HT1080 (cell line): ENCODE measurements at regions not wholly inside any gene's neighbourhood (a gene's known extent, or its start where the extent isn't known, plus 50 kb on each side); places are given as distances from the start of the nearest gene placed in this dataset.
"Not testable (repeated sequence)": the region's sequence is repeated elsewhere in the genome, so short reads cannot be mapped to it uniquely, and the experiment has no call there.

Experiments used
- DNase-seq: peaks from one replicate; pipeline ENCODE4 v3.0.0-alpha.2; 2015; ENCODE audit warnings: low read depth

DNA sequence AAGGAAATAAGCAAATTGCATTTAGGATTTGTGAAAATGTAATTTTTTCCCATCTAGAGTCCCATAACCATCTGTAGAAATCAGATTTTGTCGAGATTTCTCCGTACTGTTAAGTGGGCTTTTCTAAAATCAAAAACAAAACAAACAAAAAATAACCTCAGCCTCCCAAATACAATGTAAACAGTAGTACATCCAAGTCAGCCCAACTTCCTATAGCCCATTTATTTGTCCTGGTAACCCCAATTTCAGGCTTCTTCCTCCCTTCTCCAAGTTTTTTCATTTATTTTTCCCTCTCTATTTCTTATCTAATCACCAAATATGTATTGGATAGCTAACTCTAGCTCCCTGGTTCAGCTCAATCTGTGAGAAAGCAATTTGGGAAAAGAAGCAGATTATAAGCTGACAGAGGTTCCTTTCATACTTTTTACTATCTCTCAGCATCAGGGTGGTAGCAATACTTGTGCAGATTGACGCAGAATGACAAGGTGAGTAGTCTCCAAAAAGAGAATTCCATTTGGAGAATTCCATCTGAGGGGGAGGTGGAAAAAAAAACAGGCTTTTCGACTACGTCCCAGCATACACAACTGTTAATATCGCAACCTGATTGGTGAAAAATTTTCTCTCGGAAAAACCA is 132.6 kb upstream of the BTN3A2 start:
- no peak for DNase-seq

DNA sequence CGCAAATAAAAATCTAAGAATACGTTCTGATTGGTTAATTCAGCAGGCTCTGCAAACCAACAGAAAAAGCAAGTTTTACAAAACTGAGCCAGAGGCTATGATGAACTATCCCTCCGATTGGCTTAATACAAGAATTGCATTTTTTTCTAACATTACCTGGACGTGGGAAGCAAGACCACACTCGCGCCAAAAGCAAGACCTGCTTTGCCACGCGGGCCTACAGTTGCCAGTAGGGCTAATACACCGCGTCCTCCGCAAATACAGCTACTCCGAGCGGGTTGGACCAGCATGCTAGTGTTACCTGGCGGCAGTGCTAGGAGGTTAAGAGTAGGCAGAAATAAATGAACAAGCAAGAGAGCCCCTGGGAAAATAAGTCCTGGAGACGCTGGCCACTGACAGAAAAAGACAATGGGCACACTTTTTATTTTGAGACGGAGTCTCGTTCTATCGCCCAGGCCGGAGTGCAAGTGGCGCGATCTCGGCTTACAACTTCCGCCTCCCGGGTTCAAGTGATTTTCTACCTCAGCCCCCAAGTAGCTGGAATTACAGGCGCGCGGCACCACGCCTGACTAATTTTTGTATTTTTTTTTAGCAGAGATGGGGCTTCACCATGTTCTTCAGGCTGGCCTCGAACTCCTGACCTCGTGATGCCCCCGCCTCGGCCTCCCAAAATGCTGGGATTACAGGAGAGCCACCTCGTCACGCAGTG is 131.9 kb upstream of the BTN3A2 start:
- DNase-seq, result no peak

DNA sequence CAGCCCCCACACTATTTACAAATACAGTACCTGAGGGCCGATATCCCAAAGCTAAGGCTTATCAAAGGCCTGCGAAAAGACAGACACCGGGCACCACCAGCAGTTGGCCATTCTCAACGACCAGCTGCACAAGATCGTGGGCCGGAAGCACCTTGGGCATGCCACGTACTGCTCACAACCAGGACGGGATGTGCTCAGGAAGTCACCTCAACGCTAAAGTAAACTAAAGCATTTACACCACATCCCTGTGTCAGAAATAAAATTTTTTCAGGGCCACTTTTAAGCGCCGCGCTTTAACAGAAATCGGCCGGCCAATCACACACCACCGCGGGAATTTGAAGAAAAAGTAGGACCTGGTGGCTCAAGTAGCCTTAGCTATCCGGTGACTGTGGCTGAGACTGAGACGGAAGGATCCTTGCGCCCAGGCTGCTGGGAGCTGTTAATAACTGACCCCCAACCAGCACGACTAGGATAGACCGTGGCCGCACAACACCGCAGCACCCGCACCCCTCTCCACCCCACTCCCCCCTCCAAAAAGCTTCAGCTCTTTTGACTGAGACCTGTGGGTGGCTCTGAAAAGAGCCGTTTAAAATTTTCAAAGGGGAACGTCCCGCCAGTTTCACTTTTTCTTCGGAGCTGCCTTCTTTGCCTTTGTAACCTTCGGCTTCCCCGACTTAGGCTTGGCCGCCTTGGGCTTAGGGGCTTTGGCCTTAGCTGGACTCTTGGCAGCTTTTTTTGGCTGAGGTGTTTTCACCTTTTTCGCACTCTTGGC is 131.2 kb upstream of the BTN3A2 start:
- no peak for DNase-seq

DNA sequence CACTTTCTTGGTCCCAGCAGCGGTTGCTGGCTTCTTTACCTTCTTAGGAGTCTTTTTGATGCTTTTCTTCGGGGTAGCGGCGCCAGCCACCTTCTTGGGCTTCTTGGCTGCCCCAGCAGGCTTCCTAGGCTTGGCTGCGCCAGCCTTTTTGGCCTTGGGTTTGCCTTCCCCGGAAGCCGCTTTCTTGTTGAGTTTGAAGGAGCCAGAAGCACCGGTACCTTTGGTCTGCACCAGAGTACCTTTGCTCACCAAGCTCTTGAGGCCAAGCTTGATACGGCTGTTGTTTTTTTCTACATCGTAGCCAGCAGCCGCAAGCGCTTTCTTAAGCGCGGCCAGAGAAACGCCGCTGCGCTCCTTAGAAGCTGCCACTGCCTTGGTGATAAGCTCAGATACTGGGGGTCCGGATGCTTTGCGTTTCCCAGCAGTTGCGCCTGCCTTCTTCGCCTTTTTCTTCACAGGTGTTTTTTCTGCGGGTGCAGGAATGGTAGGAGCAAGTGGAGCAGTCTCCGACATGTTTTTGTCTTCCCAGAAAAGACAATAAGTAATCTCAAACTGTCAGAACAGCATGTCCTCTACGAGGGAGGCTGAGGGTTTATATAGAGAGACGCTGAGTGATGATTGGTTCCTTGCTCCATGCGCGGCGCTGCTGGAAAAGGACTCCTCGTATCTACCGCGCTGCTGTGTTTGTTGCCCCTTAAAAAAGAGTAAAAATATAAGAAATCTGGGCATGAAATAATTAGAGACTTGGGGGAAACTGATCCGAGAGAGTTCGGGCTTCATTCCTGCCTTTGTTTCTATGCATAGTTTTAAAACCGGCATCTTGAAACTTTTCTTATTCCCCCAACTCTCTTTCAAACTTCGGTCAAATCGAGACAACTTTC is 130.3 kb upstream of the BTN3A2 start:
- DNase-seq, result no peak

DNA sequence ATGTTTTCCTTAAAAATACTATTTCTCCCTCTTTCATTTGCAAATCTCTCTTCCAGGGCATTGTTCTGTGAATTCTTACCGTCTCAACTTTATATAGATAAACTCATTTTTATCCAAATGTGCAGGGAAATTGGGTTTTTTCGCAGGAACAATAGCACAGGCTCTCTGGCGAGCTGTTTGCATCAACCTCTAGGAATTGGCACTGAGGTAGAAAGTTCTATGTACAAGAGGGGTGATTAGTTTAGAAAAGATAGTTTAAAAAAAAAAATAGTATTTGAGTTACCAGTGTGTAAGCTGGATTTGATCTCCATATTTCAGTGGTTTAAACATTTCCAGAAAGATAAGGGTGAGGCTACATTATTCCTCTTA is 129.7 kb upstream of the BTN3A2 start:
- DNase-seq, result no peak

DNA sequence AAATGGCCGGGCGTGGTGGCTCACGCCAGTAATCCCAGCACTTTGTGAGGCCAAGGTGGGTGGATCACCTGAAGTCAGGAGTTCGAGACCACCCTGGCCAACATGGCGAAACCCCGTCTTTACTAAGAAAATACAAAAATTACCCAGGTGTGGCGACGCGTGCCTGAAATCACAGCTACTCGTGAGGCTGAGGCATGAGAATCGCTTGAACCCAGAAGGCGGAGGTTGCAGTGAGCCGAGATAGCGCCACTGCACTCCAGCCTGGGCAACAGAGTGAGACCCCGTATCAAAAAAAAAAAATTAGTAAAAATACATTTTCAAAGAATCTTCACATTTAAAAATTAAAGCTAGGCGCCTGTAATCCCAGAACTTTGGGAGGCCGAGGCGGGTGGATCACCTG is 125.6 kb upstream of the BTN3A2 start:
- DNase-seq, result not testable (repeated sequence)

DNA sequence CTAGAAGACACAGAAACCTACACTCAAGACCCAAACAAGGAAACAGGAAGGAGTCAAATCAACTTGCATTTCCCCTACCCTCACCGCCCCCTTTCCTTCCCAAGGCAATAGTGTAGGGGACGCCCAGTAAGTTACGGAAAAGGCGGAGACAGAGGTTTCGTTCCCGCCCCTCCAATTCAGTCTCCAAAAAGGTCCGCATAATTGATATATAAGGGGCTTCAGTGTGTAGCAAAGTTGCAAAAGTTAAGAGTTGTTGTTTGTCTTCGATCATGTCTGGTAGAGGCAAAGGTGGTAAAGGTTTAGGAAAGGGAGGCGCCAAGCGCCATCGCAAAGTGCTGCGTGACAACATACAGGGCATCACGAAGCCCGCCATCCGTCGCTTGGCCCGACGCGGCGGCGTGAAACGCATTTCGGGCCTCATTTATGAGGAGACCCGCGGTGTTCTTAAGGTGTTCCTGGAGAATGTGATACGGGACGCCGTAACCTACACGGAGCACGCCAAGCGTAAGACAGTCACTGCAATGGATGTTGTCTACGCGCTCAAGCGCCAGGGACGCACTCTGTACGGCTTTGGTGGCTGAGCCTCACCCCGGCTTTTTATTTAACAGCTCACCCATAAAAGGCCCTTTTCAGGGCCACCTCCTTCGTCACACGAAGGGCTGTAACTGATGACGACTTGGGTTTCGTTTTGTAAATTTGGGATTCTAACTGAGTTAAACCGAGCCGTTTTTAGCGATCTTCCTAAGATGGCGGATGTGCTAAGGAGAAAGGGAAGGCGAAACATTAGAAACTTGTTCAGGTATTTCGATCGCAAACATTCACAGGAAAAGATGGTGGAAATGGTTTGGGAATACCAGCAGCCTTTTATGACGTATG is 124.6 kb upstream of the BTN3A2 start:
- DNase-seq, result no peak

DNA sequence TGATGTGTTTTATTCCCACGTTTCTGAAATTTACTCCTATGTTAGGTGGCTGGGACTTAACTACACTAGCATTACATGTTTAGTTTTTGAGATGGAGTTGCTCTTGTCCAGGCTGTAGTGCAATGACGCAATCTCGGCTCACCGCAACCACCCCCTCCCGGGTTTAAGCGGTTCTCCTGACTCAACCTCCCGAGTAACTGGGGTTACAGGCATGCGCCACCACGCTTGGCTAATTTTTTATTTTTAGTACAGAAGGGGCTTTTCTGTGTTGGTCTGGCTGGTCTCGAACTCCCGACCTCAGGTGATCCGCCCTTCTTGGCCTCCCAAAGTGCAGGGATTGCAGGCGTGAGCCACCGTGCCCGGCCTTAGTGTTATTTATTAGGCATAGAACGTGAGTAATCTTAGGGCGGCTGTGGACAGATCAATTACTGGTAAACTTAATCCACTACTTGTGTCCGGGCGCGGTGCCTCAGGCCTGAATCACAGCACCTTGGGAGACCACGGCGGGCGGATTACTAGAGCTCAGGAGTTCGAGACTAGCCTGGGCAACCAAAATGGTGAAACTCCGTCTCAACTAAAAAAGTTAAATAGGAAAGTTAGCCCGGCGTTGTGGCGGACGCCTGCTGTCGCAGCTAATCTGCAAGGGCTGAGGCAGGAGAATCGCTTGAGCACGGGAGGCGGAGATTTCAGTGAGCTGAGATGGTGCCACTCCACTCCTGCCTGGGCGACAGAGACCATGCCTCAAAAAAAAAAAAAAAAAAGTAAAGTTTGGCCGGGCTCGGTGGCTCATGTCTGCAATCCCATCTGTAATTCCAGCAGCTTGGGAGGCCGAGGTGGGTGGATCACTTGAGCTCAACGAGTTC is 123.7 kb upstream of the BTN3A2 start:
- no peak for DNase-seq

DNA sequence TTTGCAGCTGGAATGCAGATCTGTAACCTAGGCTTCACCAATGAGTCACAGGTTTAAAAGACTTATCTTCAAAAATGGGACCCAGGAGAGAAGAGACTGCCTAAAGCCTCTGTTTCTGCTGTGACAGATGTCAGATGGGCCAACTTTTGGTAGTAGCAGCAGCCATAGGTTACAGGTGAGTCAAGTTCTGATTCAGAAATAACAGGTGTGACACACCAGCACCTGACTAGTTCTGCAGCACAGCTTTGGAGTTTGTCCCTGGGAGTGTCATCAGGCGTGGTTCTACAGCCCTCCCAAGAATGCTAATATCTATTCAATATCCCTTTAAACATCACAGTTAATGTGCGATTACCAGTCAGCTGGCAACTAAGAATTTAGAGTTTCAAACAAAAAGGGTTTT is 121.9 kb upstream of the BTN3A2 start:
- DNase-seq, result no peak

DNA sequence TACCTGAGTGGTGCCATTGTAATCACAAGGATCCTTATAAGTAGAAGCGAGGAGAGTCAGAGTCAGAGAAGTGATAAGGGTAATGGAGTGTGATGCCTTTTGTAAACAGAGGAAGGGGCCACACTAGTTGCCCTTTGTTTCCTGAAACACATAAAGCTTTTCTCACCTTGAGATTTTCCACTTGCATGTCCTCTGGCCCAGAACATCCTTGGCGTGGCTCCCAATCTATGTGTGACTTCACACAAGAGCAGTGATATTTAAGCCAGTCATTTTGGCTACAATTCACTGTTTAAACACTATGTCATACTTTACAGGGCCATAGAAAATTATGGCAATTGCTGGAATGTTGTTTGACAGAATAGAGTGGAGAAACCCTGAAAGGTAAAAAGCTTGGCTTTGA is 121.2 kb upstream of the BTN3A2 start:
- no peak for DNase-seq

DNA sequence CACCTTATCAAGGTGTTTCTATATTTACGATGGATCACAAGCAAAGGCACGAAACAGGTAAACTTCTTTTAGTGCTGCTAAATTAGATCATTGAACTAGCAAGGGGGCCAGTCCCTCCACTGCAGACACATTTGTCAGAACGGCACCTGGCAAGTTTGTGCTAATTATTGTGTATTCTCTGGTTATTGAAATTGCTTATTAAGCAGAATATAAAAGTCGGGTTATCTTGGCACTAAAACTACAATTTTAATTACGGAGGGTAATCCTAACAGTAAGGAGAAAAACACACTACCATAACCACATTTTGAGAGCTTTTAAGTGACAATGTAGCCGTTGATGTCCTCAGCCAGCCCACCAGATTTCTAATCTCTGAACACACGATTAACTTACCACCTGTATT is 118.9 kb upstream of the BTN3A2 start:
- no peak for DNase-seq

DNA sequence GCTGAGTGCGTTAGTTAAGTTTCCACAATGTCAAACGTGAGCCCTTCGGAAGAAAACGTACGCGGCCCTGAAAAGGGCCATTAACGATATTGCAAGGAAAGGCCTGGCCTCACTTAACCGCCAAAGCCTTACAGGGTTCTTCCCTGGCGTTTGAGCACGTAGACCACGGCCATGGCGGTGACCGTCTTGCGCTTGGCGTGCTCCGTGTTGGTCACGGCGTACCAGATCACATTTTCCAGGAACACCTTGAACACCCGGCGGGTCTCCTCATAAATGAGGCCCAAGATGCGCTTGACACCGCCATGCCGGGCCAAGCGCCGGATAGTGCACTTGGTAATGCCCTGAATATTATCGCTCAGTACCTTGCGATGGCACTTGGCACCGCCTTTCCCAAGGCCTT is 118.4 kb upstream of the BTN3A2 start:
- no peak for DNase-seq

DNA sequence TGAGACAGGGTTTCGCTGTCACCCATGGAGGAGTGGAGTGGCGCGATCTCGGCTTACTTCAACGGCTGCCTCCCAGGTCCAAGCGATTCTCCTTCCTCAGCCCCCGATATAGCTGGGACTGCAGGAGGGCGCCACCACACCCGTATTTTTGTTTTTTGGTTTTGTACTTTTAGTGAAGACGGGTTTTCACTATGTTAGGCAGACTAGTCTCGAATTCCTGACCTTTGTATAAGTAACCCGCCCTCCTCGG is 115.4 kb upstream of the BTN3A2 start:
- no peak for DNase-seq

DNA sequence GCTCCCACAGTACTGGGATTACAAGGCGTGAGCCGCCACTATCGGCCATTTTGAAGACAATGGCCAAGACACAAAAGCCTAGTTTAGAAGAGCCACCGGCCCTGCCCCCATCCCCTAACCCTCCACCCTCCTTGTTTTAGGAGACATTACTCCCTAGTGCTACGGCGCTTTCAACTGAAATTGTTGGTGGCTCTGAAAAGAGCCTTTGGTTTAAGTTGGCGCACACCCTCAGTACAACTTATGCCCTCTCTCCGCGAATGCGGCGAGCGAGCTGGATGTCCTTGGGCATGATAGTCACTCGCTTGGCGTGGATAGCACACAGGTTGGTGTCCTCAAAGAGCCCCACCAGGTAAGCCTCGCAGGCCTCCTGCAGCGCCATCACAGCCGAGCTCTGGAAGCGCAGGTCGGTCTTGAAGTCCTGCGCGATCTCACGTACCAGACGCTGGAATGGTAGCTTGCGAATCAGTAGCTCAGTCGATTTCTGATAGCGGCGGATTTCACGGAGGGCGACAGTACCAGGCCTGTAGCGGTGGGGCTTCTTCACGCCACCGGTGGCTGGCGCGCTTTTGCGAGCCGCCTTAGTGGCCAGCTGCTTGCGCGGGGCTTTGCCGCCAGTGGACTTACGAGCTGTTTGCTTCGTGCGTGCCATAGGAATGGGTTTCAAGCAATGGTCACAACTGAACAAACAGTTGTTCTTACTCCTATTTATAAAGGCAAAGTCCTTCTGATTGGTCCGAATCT is 114.9 kb upstream of the BTN3A2 start:
- DNase-seq, result no peak

DNA sequence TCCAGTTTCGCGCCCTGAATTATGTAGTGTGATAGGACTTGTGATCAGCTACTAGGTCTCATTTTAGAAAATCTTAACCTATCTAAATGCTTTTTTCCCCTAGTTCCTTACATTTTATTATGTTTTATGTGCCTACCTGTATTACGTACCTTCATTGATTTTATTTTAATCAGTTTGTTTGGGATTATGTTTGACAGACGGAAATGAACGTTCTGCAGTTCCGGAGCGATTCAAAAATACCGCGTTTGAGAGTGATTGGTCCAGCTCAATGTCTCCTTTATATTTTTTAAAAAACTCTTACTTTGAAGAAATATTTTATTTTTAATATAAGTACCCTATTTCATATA is 114.3 kb upstream of the BTN3A2 start:
- no peak for DNase-seq

DNA sequence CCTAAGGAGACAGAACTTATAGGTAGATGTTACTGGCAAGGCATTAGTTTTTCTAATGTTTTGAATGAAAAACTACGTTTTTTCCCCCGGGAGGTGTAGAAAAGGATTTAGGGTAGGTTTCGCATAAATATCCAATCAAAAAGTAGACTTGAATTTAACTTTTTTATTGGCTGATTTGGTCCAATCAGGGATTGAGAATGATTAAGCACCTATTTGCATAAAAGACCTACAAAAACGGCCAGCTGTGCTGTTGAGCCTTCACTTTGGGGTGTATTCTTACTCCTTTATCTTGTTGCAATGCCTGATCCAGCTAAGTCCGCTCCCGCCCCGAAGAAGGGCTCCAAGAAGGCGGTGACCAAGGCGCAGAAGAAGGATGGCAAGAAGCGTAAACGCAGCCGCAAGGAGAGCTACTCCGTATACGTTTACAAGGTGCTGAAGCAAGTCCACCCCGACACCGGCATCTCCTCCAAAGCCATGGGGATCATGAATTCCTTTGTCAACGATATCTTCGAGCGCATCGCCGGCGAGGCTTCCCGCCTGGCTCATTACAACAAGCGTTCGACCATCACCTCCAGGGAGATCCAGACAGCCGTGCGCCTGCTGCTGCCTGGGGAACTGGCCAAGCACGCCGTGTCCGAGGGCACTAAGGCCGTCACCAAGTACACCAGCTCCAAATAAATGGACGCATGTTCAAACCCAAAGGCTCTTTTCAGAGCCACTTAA is 113.5 kb upstream of the BTN3A2 start:
- no peak for DNase-seq

DNA sequence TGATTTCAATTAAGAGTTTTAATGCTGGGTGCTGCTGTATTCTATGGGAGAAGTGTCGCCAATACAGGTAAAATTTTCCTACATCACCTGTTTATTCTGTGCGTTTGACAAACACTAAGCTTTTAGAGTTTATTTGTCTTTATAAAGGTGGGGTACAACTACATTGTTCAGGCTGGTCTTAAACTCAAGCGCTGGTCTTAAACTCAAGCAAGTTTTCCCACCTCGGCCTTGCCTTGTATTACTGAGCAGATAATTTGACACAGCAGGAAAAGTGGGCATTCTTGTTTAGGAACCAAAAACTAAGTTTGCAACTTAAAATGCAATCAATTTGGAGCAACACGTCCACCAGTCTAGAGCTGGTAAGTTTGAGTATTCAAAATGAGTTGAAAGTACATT is 112.9 kb upstream of the BTN3A2 start:
- no peak for DNase-seq

DNA sequence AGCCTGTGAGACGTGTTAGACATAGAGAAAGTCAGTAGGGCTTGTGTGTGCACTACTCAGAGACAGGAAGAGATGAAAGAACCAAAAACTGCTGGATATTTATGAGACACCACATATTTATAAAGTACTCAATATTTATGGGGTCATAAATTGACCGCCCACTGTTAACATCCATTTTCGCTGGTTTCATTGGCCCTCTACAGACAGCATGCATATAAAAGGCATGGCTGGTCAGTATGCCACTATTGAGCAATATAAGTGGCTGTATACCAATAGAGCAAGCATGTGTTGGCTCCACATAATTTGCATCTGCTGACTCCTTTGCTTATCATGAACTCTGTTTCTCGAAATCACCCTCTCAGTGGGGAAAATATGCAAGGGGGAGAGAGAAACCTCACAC is 110.3 kb upstream of the BTN3A2 start:
- DNase-seq, result no peak

DNA sequence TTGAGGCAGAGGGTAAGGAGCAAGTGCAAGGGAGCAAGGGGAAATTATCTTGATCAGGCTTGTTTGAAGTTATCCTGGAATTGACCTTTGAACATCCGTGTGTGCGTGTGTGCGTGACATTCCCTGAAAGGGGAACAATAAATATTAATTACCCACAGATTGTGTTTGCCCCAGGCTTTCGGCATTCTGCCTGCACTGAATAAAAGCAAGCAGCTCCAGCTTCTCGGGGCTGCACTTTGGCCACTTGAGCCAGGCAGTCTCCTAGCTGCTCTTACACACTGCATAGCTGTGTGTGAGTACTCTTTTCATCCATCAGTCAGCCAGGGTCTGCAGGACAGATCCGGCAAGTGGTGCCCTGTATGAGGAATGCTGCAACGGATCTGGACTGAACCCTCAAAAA is 107.7 kb upstream of the BTN3A2 start:
- DNase-seq, result no peak
